Skeletal muscle satellite cell (primary cell): ENCODE measurements at regions not wholly inside any gene's neighbourhood (a gene's known extent, or its start where the extent isn't known, plus 50 kb on each side); places are given as distances from the start of the nearest gene placed in this dataset.

Source experiments
- H3K27me3 ChIP-seq: 2 replicates; pipeline ENCODE4 v1.7.0; 2013; ENCODE audit warnings: low read length; ENCODE audit not compliant: control insufficient read depth, insufficient read depth
- H3K36me3 ChIP-seq: 2 replicates; pipeline ENCODE4 v1.7.0; 2013; ENCODE audit warnings: mild to moderate bottlenecking, control low read depth, low read length; ENCODE audit not compliant: insufficient read depth
- H3K4me1 ChIP-seq: 2 replicates; pipeline ENCODE4 v1.7.0; 2013; ENCODE audit warnings: low read length; ENCODE audit not compliant: control insufficient read depth, insufficient read depth
- H3K4me2 ChIP-seq: 2 replicates; pipeline ENCODE4 v1.7.0; 2013; ENCODE audit warnings: mild to moderate bottlenecking, low read length
- H3K4me3 ChIP-seq: 2 replicates; pipeline ENCODE4 v1.7.0; 2013; ENCODE audit warnings: low read length
- H3K9ac ChIP-seq: 2 replicates; pipeline ENCODE4 v1.7.0; 2013; ENCODE audit warnings: mild to moderate bottlenecking, low read depth, low read length, moderate library complexity
- H3K9me3 ChIP-seq: replicated peaks from 2 replicates; pipeline ENCODE4 v1.7.0; 2013; ENCODE audit warnings: mild to moderate bottlenecking, control low read depth, low read length

DNA sequence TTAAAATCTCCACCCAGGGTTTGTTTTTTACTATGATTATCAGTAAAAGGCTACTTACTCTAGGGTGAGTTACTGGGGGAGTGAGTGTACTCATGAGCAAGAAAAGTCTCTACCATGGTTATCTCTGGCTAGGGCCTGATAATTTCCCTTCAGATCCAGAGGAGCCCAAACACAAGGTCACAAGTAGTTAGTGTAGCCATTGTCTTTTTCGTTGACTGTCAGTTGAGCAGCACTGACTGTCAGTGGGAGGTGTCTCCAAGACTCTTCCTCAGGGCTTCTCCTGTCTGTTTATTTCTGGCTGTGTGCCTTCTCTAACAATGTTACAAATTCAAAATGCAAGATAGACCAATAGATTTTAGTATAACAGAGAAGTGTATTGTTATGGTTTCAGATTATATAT is 181.2 kb upstream of the MIS18BP1 start:
- H3K27me3 ChIP-seq, result no peaks in the 10 kb centered on the region
- no peaks in the 10 kb centered on the region for H3K36me3 ChIP-seq
- H3K4me3 ChIP-seq, result no peak overlapping the region
- H3K4me2 ChIP-seq, result no peak overlapping the region
- H3K9ac ChIP-seq, result no peak overlapping the region
- no peaks in the 10 kb centered on the region for H3K4me1 ChIP-seq
- peaks cover 3% of the 10 kb centered on the region for H3K9me3 ChIP-seq

- Histone ChIP-seq H3K27me3 (no peaks in the 10 kb centered on the region), H3K4me1 (no peaks in the 10 kb centered on the region), H3K9ac (no peak overlapping the region), H3K36me3 (no peaks in the 10 kb centered on the region), H3K4me3 (no peak overlapping the region), H3K9me3 (no peaks in the 10 kb centered on the region), H3K4me2 (no peak overlapping the region)
Observed at GRCh38 chr14:45426685-45427282, 173.8 kb upstream of the MIS18BP1 start.

GRCh38 chr14:45406942-45407341 is 153.9 kb upstream of the MIS18BP1 start:
- Histone ChIP-seq H3K4me1 (no peaks in the 10 kb centered on the region), H3K9ac (no peak overlapping the region), H3K9me3 (no peaks in the 10 kb centered on the region), H3K36me3 (no peaks in the 10 kb centered on the region), H3K4me2 (no peak overlapping the region), H3K27me3 (no peaks in the 10 kb centered on the region), H3K4me3 (no peak overlapping the region)

DNA sequence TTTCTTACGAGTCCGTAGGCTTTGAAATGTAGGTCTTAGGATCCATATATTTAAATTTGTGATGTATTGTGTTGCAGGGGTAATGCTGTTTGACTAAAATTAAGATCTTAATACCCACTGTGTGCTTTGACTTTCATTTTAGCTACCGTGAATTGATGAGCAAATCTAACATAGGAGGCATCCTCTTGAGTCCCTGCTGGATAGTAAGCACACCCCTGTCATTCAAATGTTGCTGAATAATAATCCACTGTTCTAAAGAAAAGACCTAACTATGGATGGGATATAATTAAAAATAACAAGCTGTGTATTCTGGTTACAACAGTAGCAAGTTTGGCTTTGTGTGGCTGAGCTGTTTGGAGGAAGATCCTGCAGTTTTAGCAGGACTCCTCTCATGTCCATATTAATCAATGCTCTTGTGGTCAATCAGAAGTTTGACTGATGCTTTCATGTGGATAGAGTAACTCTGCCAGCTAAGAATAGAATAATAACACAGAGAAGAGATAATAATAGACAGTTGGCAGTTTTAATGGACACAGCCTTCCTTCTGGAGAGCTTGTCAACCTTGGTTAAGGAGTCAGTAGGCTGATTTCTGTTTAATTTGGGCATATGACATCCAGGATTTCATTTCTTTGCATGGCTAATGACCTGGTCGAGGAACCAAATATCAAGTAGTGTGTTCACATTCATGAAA is 148.1 kb upstream of the MIS18BP1 start:
- no peak overlapping the region for H3K9ac ChIP-seq
- no peaks in the 10 kb centered on the region for H3K9me3 ChIP-seq
- H3K4me1 ChIP-seq, result no peaks in the 10 kb centered on the region
- no peaks in the 10 kb centered on the region for H3K36me3 ChIP-seq
- no peak overlapping the region for H3K4me2 ChIP-seq
- no peaks in the 10 kb centered on the region for H3K27me3 ChIP-seq
- H3K4me3 ChIP-seq, result no peak overlapping the region

- Histone ChIP-seq H3K4me1 (no peaks in the 10 kb centered on the region), H3K9ac (no peak overlapping the region), H3K9me3 (no peaks in the 10 kb centered on the region), H3K36me3 (no peaks in the 10 kb centered on the region), H3K27me3 (no peaks in the 10 kb centered on the region), H3K4me2 (no peak overlapping the region), H3K4me3 (no peak overlapping the region)
Observed at GRCh38 chr14:45400509-45400908, 147.5 kb upstream of the MIS18BP1 start.

DNA sequence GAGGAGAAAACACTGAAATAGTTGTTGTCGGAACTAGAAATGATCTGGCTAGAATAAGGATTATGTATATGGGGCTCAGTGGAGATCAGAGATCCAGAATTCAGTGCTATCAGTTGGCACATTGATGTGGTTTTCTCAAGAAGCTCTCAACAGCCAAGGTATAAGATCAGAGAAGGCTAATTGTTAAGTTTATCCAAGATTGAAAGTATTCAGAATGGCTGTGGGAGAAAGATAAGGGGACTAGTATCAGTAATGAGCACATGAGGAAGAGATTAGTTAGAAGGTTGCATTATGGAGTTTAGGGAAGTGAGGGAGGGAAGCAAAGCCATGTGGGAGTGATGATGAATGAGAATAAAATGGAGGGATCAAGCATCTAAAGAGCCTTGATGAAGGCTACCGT is 128.1 kb upstream of the MIS18BP1 start:
- Histone ChIP-seq H3K9ac (no peak overlapping the region), H3K9me3 (no peaks in the 10 kb centered on the region), H3K4me1 (no peaks in the 10 kb centered on the region), H3K4me2 (no peak overlapping the region), H3K4me3 (no peak overlapping the region), H3K36me3 (no peaks in the 10 kb centered on the region), H3K27me3 (no peaks in the 10 kb centered on the region)

- H3K36me3 ChIP-seq, result no peaks in the 10 kb centered on the region
- H3K9me3 ChIP-seq, result peaks cover 3% of the 10 kb centered on the region
- H3K4me2 ChIP-seq, result no peak overlapping the region
- no peak overlapping the region for H3K9ac ChIP-seq
- H3K4me3 ChIP-seq, result no peak overlapping the region
- H3K27me3 ChIP-seq, result no peaks in the 10 kb centered on the region
- no peaks in the 10 kb centered on the region for H3K4me1 ChIP-seq
Observed at GRCh38 chr14:45377166-45377565, 124.2 kb upstream of the MIS18BP1 start.

GRCh38 chr14:45373877-45374276 is 120.9 kb upstream of the MIS18BP1 start:
- no peaks in the 10 kb centered on the region for H3K27me3 ChIP-seq
- H3K9me3 ChIP-seq, result peaks cover 3% of the 10 kb centered on the region
- H3K4me2 ChIP-seq, result no peak overlapping the region
- no peak overlapping the region for H3K9ac ChIP-seq
- H3K36me3 ChIP-seq, result no peaks in the 10 kb centered on the region
- H3K4me3 ChIP-seq, result no peak overlapping the region
- H3K4me1 ChIP-seq, result no peaks in the 10 kb centered on the region

DNA sequence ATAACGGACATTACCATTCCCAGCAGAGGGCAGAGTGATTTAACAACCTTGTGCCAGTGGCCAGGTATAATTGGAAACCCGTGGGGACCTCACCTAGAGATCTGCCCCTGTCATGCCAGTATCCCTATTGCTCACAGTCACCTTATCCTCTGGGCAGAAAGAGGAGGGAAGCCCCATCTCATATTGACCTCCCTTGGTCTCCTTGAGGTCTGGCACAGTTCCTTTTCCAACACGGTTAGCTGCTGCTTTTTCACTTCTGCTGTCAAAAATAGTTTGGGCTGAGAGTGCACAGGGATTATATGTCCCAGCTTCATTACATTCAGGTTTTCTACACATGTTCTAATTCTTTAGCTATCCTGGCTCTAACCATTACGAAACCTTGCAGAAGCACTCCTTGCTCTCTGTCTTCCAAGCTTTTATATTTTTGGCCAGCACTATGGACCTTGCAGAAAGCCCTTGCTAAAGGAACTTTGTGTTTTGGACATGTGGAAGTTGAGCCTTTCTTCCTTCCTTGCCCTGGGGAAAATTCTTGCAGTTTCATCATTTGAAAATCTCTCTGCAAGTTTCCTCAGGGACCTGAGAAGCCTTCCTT is 111.7 kb upstream of the MIS18BP1 start:
- H3K4me1 ChIP-seq, result no peaks in the 10 kb centered on the region
- H3K9ac ChIP-seq, result no peak overlapping the region
- H3K4me2 ChIP-seq, result no peak overlapping the region
- H3K4me3 ChIP-seq, result no peak overlapping the region
- no peaks in the 10 kb centered on the region for H3K27me3 ChIP-seq
- no peaks in the 10 kb centered on the region for H3K36me3 ChIP-seq
- H3K9me3 ChIP-seq, result no peaks in the 10 kb centered on the region

GRCh38 chr14:45362505-45362904 is 109.5 kb upstream of the MIS18BP1 start:
- H3K9ac ChIP-seq, result no peak overlapping the region
- H3K9me3 ChIP-seq, result no peaks in the 10 kb centered on the region
- H3K4me1 ChIP-seq, result no peaks in the 10 kb centered on the region
- no peaks in the 10 kb centered on the region for H3K36me3 ChIP-seq
- H3K4me3 ChIP-seq, result no peak overlapping the region
- H3K27me3 ChIP-seq, result no peaks in the 10 kb centered on the region
- no peak overlapping the region for H3K4me2 ChIP-seq

DNA sequence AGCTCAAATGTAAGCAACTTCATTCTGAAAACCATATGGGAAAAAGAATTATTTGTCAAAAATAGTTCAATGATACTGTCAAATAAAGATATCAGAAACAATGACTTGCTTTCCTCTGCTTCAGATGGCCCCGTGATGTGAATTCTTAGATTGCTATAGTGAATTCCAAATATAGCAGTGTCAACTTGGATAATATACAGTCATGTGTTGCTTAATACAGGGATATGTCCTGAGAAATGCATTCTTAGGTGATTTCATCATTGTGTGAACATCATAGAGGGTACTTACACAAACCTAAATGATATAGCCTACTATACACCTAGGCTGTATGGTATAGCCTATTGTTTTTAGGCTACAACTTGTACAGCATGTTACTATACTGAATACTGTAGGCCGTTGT is 108.7 kb upstream of the MIS18BP1 start:
- Histone ChIP-seq H3K4me3 (no peak overlapping the region), H3K9me3 (no peaks in the 10 kb centered on the region), H3K36me3 (no peaks in the 10 kb centered on the region), H3K9ac (no peak overlapping the region), H3K4me2 (no peak overlapping the region), H3K4me1 (no peaks in the 10 kb centered on the region), H3K27me3 (no peaks in the 10 kb centered on the region)

- H3K4me1 ChIP-seq, result no peaks in the 10 kb centered on the region
- H3K4me3 ChIP-seq, result no peak overlapping the region
- H3K4me2 ChIP-seq, result no peak overlapping the region
- H3K36me3 ChIP-seq, result no peaks in the 10 kb centered on the region
- H3K9ac ChIP-seq, result no peak overlapping the region
- H3K27me3 ChIP-seq, result no peaks in the 10 kb centered on the region
- no peaks in the 10 kb centered on the region for H3K9me3 ChIP-seq
Observed at GRCh38 chr14:45359746-45360145, 106.7 kb upstream of the MIS18BP1 start.
